H9 (cell line): ENCODE measurements at regions not wholly inside any gene's neighbourhood (a gene's known extent, or its start where the extent isn't known, plus 50 kb on each side); places are given as distances from the start of the nearest gene placed in this dataset.

Source experiments
- DNase-seq: peaks from one replicate; pipeline ENCODE4 v3.0.0-alpha.2; 2017
- H2AFZ ChIP-seq: one replicate; pipeline ENCODE4 v1.6.1; 2013; ENCODE audit warnings: mild to moderate bottlenecking, low read length, control low read depth, moderate library complexity
- H2AK5ac ChIP-seq: 2 replicates; pipeline ENCODE4 v1.6.1; 2013; ENCODE audit warnings: low read length, control low read depth, mixed read lengths; ENCODE audit not compliant: insufficient read length
- H2BK120ac ChIP-seq: one replicate; pipeline ENCODE4 v1.6.1; 2013; ENCODE audit warnings: low read depth, mild to moderate bottlenecking, low read length, control low read depth, inconsistent platforms; ENCODE audit not compliant: poor library complexity, severe bottlenecking
- H2BK12ac ChIP-seq: 2 replicates; pipeline ENCODE4 v1.6.1; 2013; ENCODE audit warnings: low read length, control low read depth, mixed read lengths, low read depth; ENCODE audit not compliant: insufficient read length
- H2BK15ac ChIP-seq: 2 replicates; pipeline ENCODE4 v1.6.1; 2013; ENCODE audit warnings: low read depth, low read length, control low read depth
- H2BK20ac ChIP-seq: one replicate; pipeline ENCODE4 v1.6.1; 2013; ENCODE audit warnings: low read depth, mild to moderate bottlenecking, low read length, control low read depth, inconsistent platforms; ENCODE audit not compliant: poor library complexity, severe bottlenecking
- H2BK5ac ChIP-seq: 2 replicates; pipeline ENCODE4 v1.6.1; 2013; ENCODE audit warnings: low read length, control low read depth, mixed read lengths; ENCODE audit not compliant: insufficient read length
- H3K14ac ChIP-seq: 2 replicates; pipeline ENCODE4 v1.6.1; 2013; ENCODE audit warnings: low read length, control low read depth; ENCODE audit not compliant: insufficient read depth
- H3K18ac ChIP-seq: 2 replicates; pipeline ENCODE4 v1.6.1; 2013; ENCODE audit warnings: low read depth, mild to moderate bottlenecking, mixed read lengths, low read length, control low read depth; ENCODE audit not compliant: insufficient read length
- H3K23ac ChIP-seq: 2 replicates; pipeline ENCODE4 v1.6.1; 2013; ENCODE audit warnings: low read length, control low read depth, mixed read lengths, low read depth; ENCODE audit not compliant: insufficient read length
- H3K23me2 ChIP-seq: 2 replicates; pipeline ENCODE4 v1.6.1; 2013; ENCODE audit warnings: low read depth, mild to moderate bottlenecking, mixed read lengths, low read length, control low read depth; ENCODE audit not compliant: insufficient read length, poor library complexity, severe bottlenecking
- H3K27ac ChIP-seq: 2 replicates; pipeline ENCODE4 v1.5.1; 2013; ENCODE audit warnings: low read length, control low read depth, mixed read lengths, low read depth; ENCODE audit not compliant: insufficient read length
- H3K27me3 ChIP-seq: 2 replicates; pipeline ENCODE4 v1.6.1; 2013; ENCODE audit warnings: low read length, control low read depth, inconsistent platforms; ENCODE audit not compliant: insufficient read depth
- H3K4ac ChIP-seq: 2 replicates; pipeline ENCODE4 v1.6.1; 2013; ENCODE audit warnings: low read depth, mild to moderate bottlenecking, control low read depth, inconsistent platforms, low read length, moderate library complexity
- H3K4me1 ChIP-seq: 2 replicates; pipeline ENCODE4 v1.6.1; 2013; ENCODE audit warnings: low read length, control low read depth, inconsistent platforms; ENCODE audit not compliant: insufficient read depth
- H3K4me2 ChIP-seq: 2 replicates; pipeline ENCODE4 v1.6.1; 2013; ENCODE audit warnings: low read length, control low read depth, mixed read lengths; ENCODE audit not compliant: insufficient read length, insufficient read depth
- H3K56ac ChIP-seq: 2 replicates; pipeline ENCODE4 v1.6.1; 2013; ENCODE audit warnings: low read depth, mild to moderate bottlenecking, mixed read lengths, low read length, control low read depth; ENCODE audit not compliant: insufficient read length
- H3K79me1 ChIP-seq: 2 replicates; pipeline ENCODE4 v1.6.1; 2013; ENCODE audit warnings: low read depth, mild to moderate bottlenecking, moderate library complexity, low read length, control low read depth, inconsistent platforms; ENCODE audit not compliant: insufficient read depth, poor library complexity, severe bottlenecking
- H3K79me2 ChIP-seq: 2 replicates; pipeline ENCODE4 v1.6.1; 2013; ENCODE audit warnings: low read length, control low read depth, inconsistent platforms; ENCODE audit not compliant: insufficient read depth
- H3K9ac ChIP-seq: 2 replicates; pipeline ENCODE4 v1.6.1; 2013; ENCODE audit warnings: low read length, control low read depth, mixed read lengths; ENCODE audit not compliant: insufficient read length; ENCODE audit errors: extremely low read depth
- H3K9me3 ChIP-seq: one replicate; pipeline ENCODE4 v1.6.1; 2013; ENCODE audit warnings: low read depth, low read length, inconsistent platforms; ENCODE audit not compliant: control insufficient read depth
- H3T11ph ChIP-seq: one replicate; pipeline ENCODE4 v1.6.1; 2013; ENCODE audit warnings: mild to moderate bottlenecking, low read length, control low read depth, inconsistent platforms
- H4K20me1 ChIP-seq: one replicate; pipeline ENCODE4 v1.6.1; 2013; ENCODE audit not compliant: control insufficient read depth, insufficient read length, insufficient read depth
- H4K5ac ChIP-seq: 2 replicates; pipeline ENCODE4 v1.6.1; 2013; ENCODE audit warnings: low read depth, mild to moderate bottlenecking, mixed read lengths, low read length, control low read depth; ENCODE audit not compliant: insufficient read length
- H4K8ac ChIP-seq: replicated peaks from 2 replicates; pipeline ENCODE4 v1.6.1; 2013; ENCODE audit warnings: low read length, control low read depth, mixed read lengths, low read depth; ENCODE audit not compliant: insufficient read length
- H4K91ac ChIP-seq: 2 replicates; pipeline ENCODE4 v1.6.1; 2013; ENCODE audit warnings: low read depth, mild to moderate bottlenecking, moderate library complexity, mixed read lengths, low read length, control low read depth; ENCODE audit not compliant: insufficient read length
- H3K27ac Mint-ChIP-seq, 3 experiments: 2 replicates in 2 of 3; 3 replicates in 1 of 3; pipeline ENCODE4 v1.8.0; 2020 to 2021; ENCODE audit warnings: mixed read lengths in 3 of 3, mild to moderate bottlenecking in 1 of 3, moderate library complexity in 1 of 3
- H3K27me3 Mint-ChIP-seq: 2 replicates; pipeline ENCODE4 v1.8.0; 2021; ENCODE audit warnings: low read depth, mild to moderate bottlenecking, moderate library complexity, mixed read lengths
- H3K36me3 Mint-ChIP-seq, 3 experiments: 2 replicates in 2 of 3; 3 replicates in 1 of 3; pipeline ENCODE4 v1.8.0; 2020 to 2021; ENCODE audit warnings: low read depth in 3 of 3, mixed read lengths in 3 of 3; ENCODE audit not compliant: insufficient read depth in 1 of 3
- H3K4me1 Mint-ChIP-seq, 2 experiments: 2 replicates each; pipeline ENCODE4 v1.8.0; 2020; ENCODE audit warnings: mixed read lengths in 2 of 2
- H3K4me3 Mint-ChIP-seq, 2 experiments: 2 replicates in 1 of 2; 3 replicates in 1 of 2; pipeline ENCODE4 v1.8.0; 2020 to 2021; ENCODE audit warnings: mild to moderate bottlenecking in 2 of 2, mixed read lengths in 2 of 2, moderate library complexity in 1 of 2
- H3K9me3 Mint-ChIP-seq, 2 experiments: 2 replicates in 1 of 2; 3 replicates in 1 of 2; pipeline ENCODE4 v1.8.0; 2020; ENCODE audit warnings: mild to moderate bottlenecking in 2 of 2, mixed read lengths in 2 of 2, moderate library complexity in 1 of 2
- CTCF ChIP-seq: fragments of 200-600 bp; sonication (generic); conservative IDR thresholded peaks from 3 replicates; pipeline ENCODE4 v1.8.0; 2021; ENCODE audit warnings: antibody characterized with exemption, mild to moderate bottlenecking
- WGBS: extraction: QIAGEN DNeasy Blood & Tissue Kit; methylation state at CpG from one replicate; pipeline ENCODE4 v1.1.7; 2013; ENCODE audit warnings: missing lambda C conversion rate, low lambda C conversion rate, mixed read lengths; ENCODE audit not compliant: insufficient read length; ENCODE audit errors: extremely low coverage; 5-methylcytosine and 5-hydroxymethylcytosine counted together

GRCh38 chr20:54405540-54405939 is 69.9 kb upstream of the DOK5 start:
- WGBS: no CpG with 5 or more reads among the region's 2 CpGs

More at GRCh38 chr20:54405540-54405939, 69.9 kb upstream of the DOK5 start:
- Mint-ChIP-seq H3K27me3 (no peaks in the 10 kb centered on the region), H3K4me3 (no peak overlapping the region), H3K9me3 (0 out of 5 replicates have a peak, but pooled peaks cover 0 to 2% of the 10 kb centered on the region in 2 experiments), H3K27ac (no peak overlapping the region), H3K4me1 (peaks cover 2 to 9% of the 10 kb centered on the region in 2 experiments; a peak in 3 of 4 replicates), H3K36me3 (no peaks in the 10 kb centered on the region)
- Histone ChIP-seq H3K23ac (no peak overlapping the region), H4K91ac (no peak overlapping the region), H2BK20ac (no peak overlapping the region), H2AFZ (no peak overlapping the region), H2AK5ac (no peak overlapping the region), H3K79me2 (no peaks in the 10 kb centered on the region), H3K23me2 (no peaks in the 10 kb centered on the region), H4K5ac (no peak overlapping the region), H4K20me1 (no peaks in the 10 kb centered on the region), H3K14ac (no peak overlapping the region), H3K9me3 (no peaks in the 10 kb centered on the region), H3K27ac (no peak overlapping the region), H2BK15ac (no peak overlapping the region), H4K8ac (no peak overlapping the region), H3K4me2 (no peak overlapping the region), H2BK120ac (no peak overlapping the region), H2BK5ac (no peak overlapping the region), H3T11ph (no peak overlapping the region), H3K4ac (no peak overlapping the region), H3K79me1 (no peaks in the 10 kb centered on the region), H3K9ac (no peak overlapping the region), H3K18ac (no peak overlapping the region), H3K4me1 (no peaks in the 10 kb centered on the region), H3K56ac (no peak overlapping the region), H3K27me3 (no peaks in the 10 kb centered on the region), H2BK12ac (no peak overlapping the region)
- DNase-seq: no peak
- TF ChIP-seq CTCF: no peak
